B cell (primary cell): ENCODE measurements at regions not wholly inside any gene's neighbourhood (a gene's known extent, or its start where the extent isn't known, plus 50 kb on each side); places are given as distances from the start of the nearest gene placed in this dataset.

Source experiments
- CTCF ChIP-seq: fragments of 200-600 bp; IDR thresholded peaks from one replicate; pipeline ENCODE4 v1.8.0; 2022; ENCODE audit warnings: antibody characterized with exemption, mild to moderate bottlenecking
- EZH2 ChIP-seq: IDR thresholded peaks from 2 replicates; pipeline ENCODE4 v1.6.1; 2012; ENCODE audit warnings: borderline replicate concordance, low read depth, mild to moderate bottlenecking, moderate library complexity, low read length; ENCODE audit not compliant: insufficient read depth, poor library complexity, severe bottlenecking

GRCh38 chr4:60175241-60175640 lies 1024.9 kb upstream of the ADGRL3 start:
- TF ChIP-seq EZH2 (no peak), CTCF (no peak)
